Esophagus muscularis mucosa (tissue), 4 donors: ENCODE measurements at regions not wholly inside any gene's neighbourhood (a gene's known extent, or its start where the extent isn't known, plus 50 kb on each side); places are given as distances from the start of the nearest gene placed in this dataset.
"Not testable (repeated sequence)": the region's sequence is repeated elsewhere in the genome, so short reads cannot be mapped to it uniquely, and the experiment has no call there.

Source experiments
- DNase-seq: peaks from one replicate; pipeline ENCODE4 v3.0.0-alpha.2; 2017; ENCODE audit errors: extremely low spot score
- H3K27ac ChIP-seq, 4 donors: fragments of 200-600 bp; sonication (generic); replicated peaks in 1 of 4; 1 replicate in 3 of 4; 2 replicates in 1 of 4; pipeline ENCODE4 v1.5.1; 2016 to 2019; ENCODE audit warnings: mild to moderate bottlenecking in 1 of 4
- H3K27me3 ChIP-seq, 4 donors: fragments of 200-600 bp; sonication (generic); one replicate each; pipeline versions ENCODE4 v1.5.1 to v1.6.0; 2016 to 2019
- H3K36me3 ChIP-seq, 4 donors: fragments of 200-600 bp; sonication (generic); one replicate each; pipeline ENCODE4 v1.5.1; 2016 to 2019
- H3K4me1 ChIP-seq, 4 donors: fragments of 200-600 bp; sonication (generic); one replicate each; pipeline ENCODE4 v1.5.1; 2016 to 2019
- H3K4me3 ChIP-seq, 4 donors: fragments of 200-600 bp; sonication (generic); 1 replicate in 2 of 4; 2 replicates in 2 of 4; pipeline ENCODE4 v1.5.1; 2016 to 2019; ENCODE audit warnings: mild to moderate bottlenecking in 4 of 4, moderate library complexity in 1 of 4
- H3K9me3 ChIP-seq, 4 donors: fragments of 200-600 bp; sonication (generic); 1 replicate in 3 of 4; 2 replicates in 1 of 4; pipeline ENCODE4 v1.5.1; 2016 to 2019
- CTCF ChIP-seq, 3 experiments: fragments of 200-600 bp in 2 of 3; fragments of 450-650 bp in 1 of 3; sonication (generic) in 2 of 3; IDR thresholded peaks; one replicate each; pipeline ENCODE4 v1.5.1; 2017 to 2019; ENCODE audit warnings: antibody characterized with exemption in 3 of 3, mild to moderate bottlenecking in 2 of 3, moderate library complexity in 1 of 3
- EP300 ChIP-seq: sonication (generic); formaldehyde crosslinking; IDR thresholded peaks from one replicate; pipeline ENCODE4 v1.6.1; 2017; ENCODE audit warnings: antibody characterized with exemption
- POLR2A ChIP-seq: fragments of 450-650 bp; IDR thresholded peaks from one replicate; pipeline ENCODE4 v1.6.1; 2017; ENCODE audit warnings: antibody characterized with exemption, moderate library complexity, mild to moderate bottlenecking, low read depth
- POLR2AphosphoS5 ChIP-seq, 2 donors: sonication (generic); formaldehyde crosslinking; IDR thresholded peaks; one replicate each; pipeline ENCODE4 v1.6.1; 2017; ENCODE audit warnings: antibody characterized with exemption in 2 of 2
- WGBS: methylation state at CpG from one replicate; pipeline ENCODE4 v1.1.5; 2018; 5-methylcytosine and 5-hydroxymethylcytosine counted together
- intact Hi-C: fragments of 100-400 bp; cut with DNase I; formaldehyde crosslinking; loops from one replicate; pipeline ENCODE4 v1.15.1; 2023

DNA sequence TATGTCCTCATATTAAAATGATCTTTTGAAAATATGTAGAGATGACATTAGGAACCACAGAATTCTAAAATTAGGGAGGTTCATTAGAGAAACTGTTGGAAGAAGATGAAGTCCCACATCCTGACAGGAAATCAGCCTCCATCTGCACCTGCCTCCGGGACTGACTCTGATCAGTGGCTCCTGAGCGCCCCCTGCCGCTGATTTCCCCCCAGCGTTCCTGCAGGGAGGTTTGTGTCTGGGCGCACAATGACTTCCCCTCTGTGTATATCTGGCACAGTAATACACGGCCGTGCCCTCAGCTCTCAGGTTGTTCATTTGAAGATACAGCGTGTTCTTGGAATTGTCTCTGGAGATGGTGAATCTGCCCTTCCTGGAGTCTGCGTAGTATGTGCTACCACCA, 883.8 kb downstream of the TMEM121 start:
- H3K36me3 ChIP-seq, H3K4me3 ChIP-seq, intact Hi-C loops, H3K9me3 ChIP-seq, H3K27ac ChIP-seq, H3K4me1 ChIP-seq, DNase-seq, H3K27me3 ChIP-seq: not testable (repeated sequence)
- WGBS: 49% methylated on average over 8 of the region's 9 CpGs
- TF ChIP-seq CTCF (IDR thresholded peaks at IDR 0.05): peak in 1 of 3 experiments; percentile 4

DNA sequence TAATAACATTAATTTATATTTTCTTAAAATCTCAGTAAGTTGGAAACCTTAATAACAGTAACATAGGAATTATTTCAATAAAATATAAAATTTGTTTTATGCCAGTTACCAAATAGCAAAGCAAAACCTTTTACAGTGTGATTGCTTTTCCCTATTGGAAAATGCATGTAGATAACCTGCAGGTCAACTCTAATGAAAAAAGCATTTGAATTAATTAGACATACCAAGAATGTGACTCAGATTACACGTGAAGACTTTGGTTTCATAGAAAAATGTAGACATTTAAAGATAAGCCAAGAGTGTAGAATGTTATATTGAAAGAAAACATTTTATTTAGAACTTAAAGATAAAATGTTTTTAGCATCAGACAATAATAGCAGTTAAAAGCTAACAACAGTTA, 888.1 kb downstream of the TMEM121 start:
- H3K36me3 ChIP-seq: no peaks in the 10 kb centered on the region
- no peak overlapping the region for H3K4me3 ChIP-seq
- H3K27me3 ChIP-seq: peaks cover 0 to 5% (median 0%) of the 10 kb centered on the region in 4 donors
- intact Hi-C loops: no loop called here
- no peak overlapping the region for H3K27ac ChIP-seq
- no peak for TF ChIP-seq POLR2AphosphoS5 (IDR thresholded peaks at IDR 0.05)
- no peak for TF ChIP-seq CTCF (IDR thresholded peaks at IDR 0.05)
- TF ChIP-seq POLR2A: no peak
- no peak for TF ChIP-seq EP300
- H3K9me3 ChIP-seq: no peaks in the 10 kb centered on the region
- no peak for DNase-seq
- WGBS: 25% methylated on average over 1 of the region's 1 CpG
- no peaks in the 10 kb centered on the region for H3K4me1 ChIP-seq

- DNase-seq: no peak
- TF ChIP-seq POLR2A (no peak), CTCF (IDR thresholded peaks at IDR 0.05) (peak in 1 of 3 experiments; percentile 37)
- no peak overlapping the region for H3K27ac ChIP-seq
- intact Hi-C loops: no loop called here
- H3K4me1 ChIP-seq: no peaks in the 10 kb centered on the region
- WGBS: 74% methylated on average over 10 of the region's 13 CpGs
- no peak overlapping the region for H3K4me3 ChIP-seq
- H3K27me3 ChIP-seq: peaks cover 0 to 11% (median 0%) of the 10 kb centered on the region in 4 donors
- no peaks in the 10 kb centered on the region for H3K36me3 ChIP-seq
- H3K9me3 ChIP-seq: no peaks in the 10 kb centered on the region
These were observed 891.1 kb downstream of the TMEM121 start for GRCh38 chr14:106417224-106418049.

DNA sequence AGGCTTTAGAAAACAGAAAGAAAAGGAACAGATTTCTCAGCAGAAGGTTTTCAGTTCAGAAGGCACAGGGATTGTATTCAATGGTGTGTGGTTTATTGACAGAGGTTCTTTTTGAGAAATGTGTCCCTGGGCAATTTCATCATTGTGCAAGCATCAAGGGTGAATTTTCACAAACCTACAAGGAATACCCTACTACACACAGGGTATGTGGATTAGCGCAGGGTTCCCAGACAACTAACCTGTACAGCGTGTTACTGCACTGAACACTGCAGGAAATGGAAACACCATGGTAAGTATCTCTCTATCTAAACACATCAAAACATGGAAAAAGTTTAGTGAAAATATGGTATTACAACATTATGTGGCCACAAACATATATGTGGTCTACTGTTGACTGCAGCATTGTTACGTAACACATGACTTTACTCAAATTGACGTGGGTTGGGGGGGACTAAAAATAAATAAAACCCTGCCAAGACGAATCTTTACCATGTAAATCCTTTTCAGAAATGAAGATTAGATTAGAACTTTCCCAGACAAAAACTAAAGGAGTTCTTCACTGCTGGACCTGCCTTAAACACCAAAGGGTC, 893.1 kb downstream of the TMEM121 start:
- TF ChIP-seq CTCF (IDR thresholded peaks at IDR 0.05) (no peak), POLR2A (no peak), POLR2AphosphoS5 (IDR thresholded peaks at IDR 0.05) (no peak)
- H3K4me1 ChIP-seq: no peaks in the 10 kb centered on the region
- no peaks in the 10 kb centered on the region for H3K36me3 ChIP-seq
- no peak for DNase-seq
- H3K9me3 ChIP-seq: no peaks in the 10 kb centered on the region
- 63% methylated on average over 5 of the region's 5 CpGs for WGBS
- intact Hi-C loops: no loop called here
- peaks cover 0 to 12% (median 0%) of the 10 kb centered on the region in 4 donors for H3K27me3 ChIP-seq
- H3K4me3 ChIP-seq: no peak overlapping the region
- H3K27ac ChIP-seq: no peak overlapping the region
